ENCODE measurements at regions not wholly inside any gene's neighbourhood (a gene's known extent, or its start where the extent isn't known, plus 50 kb on each side); places are given as distances from the start of the nearest gene placed in this dataset.

- no peak for TF ChIP-seq GATA2 (IDR thresholded peaks at IDR 0.05; ENCODE audit: low read depth, low read length)
- no peak for TF ChIP-seq GATA3 (IDR thresholded peaks at IDR 0.05; ENCODE audit: low read depth, low read length)
These were observed 302.9 kb downstream of the SOX9 start for GRCh38 chr17:72423718-72424117.
